CD4-positive, alpha-beta T cell treated with Interleukin-4 for 1 hour (primary cell): ENCODE measurements at regions not wholly inside any gene's neighbourhood (a gene's known extent, or its start where the extent isn't known, plus 50 kb on each side); places are given as distances from the start of the nearest gene placed in this dataset.
"Not testable (repeated sequence)": the region's sequence is repeated elsewhere in the genome, so short reads cannot be mapped to it uniquely, and the experiment has no call there.

Experiments used
- DNase-seq, 2 donors: peaks; one replicate each; pipeline ENCODE4 v3.0.0-alpha.2; 2020 to 2022

GRCh38 chr20:47441774-47442150 lies 59.9 kb upstream of the NCOA3 start:
- no peak for DNase-seq

- DNase-seq, result not testable (repeated sequence)
These were observed 58.6 kb upstream of the NCOA3 start for GRCh38 chr20:47443060-47443459.

- no peak for DNase-seq
These were observed 57.1 kb upstream of the NCOA3 start for GRCh38 chr20:47444584-47444983.

DNA sequence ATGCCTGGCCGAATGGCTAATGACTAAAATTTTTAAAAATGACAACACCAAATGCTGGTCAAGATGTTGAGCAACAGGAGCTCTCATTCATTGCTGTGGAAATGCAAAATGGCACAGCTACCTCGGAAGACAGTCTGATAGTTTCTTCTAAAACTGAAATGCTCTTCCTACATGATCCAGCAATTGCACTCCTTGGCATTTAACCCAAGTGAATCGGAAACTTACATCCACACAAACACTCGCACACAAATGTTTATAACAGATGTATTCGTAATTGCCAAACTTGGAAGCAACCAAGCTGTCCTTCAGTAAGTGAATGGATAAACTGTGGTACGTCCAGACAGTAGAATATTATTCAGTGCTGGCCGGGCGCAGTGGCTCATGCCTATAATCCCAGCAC lies 56.4 kb upstream of the NCOA3 start:
- no peak for DNase-seq

DNA sequence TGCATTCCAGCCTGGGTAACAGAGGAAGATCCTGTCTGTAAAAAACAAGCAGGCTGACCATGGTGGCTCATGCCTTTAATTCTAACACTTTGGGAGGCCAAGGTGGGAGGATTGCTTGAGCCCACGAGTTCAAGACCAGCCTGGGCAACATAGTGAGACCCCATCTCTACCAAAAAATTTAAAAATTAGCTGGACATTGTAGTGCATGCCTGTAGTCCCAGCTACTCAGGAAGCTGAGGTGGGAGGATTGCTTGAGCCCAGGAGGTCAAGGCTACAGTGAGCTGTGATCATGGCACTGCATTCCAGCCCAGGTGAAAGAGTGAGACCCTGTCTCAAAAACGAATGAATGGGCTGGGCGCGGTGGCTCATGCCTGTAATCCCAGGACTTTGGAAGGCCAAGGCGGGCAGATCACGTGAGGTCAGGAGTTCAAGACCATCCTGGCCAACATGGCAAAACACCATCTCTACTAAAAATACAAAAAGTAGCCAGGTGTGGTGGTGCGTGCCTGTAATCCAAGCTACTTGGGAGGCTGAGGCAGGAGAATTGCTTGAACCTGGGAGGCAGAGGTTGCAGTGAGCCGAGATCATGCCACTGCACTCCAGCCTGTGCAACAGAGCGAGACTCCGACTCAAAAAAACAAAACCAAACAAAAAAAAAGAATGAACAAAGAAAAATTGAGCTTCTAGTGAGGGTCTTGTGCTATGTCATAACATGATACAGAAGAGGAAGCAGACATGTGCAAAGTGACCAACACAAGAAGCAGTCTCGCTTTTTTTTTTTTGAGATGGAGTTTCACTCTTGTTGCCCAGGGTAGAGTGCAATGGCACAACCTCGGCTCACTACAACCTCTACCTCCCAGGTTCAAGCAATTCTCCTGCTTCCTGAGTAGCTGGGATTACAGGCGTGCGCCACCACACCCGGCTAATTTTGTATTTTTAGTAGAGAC lies 54.1 kb upstream of the NCOA3 start:
- not testable (repeated sequence) for DNase-seq

- no peak for DNase-seq
These were observed 53.3 kb upstream of the NCOA3 start for GRCh38 chr20:47448429-47448828.

DNA sequence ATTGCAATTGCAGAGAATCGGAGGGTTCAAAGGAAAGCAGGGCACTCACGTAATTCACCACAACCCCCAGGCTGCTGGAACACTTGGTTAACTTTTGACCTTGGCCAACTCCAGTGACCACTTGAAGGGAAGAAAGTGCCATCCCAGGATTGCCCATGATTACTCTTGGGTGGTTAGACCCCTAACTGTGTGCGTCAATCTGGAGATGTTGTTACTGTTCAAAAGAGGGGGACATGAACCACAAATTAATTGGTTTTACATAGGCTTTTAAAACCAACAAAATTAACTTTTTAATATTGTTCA lies 50.1 kb upstream of the NCOA3 start:
- DNase-seq, result no peak
